Gastrocnemius medialis (tissue), 4 donors: ENCODE measurements at regions not wholly inside any gene's neighbourhood (a gene's known extent, or its start where the extent isn't known, plus 50 kb on each side); places are given as distances from the start of the nearest gene placed in this dataset.

Source experiments
- CTCF ChIP-seq, 5 experiments: fragments of 450-650 bp in 3 of 5; fragments of 200-600 bp in 2 of 5; sonication (generic) in 2 of 5; IDR thresholded peaks in 4 of 5; conservative IDR thresholded peaks in 1 of 5; 1 replicate in 4 of 5; 2 replicates in 1 of 5; pipeline ENCODE4 v1.5.1; 2016 to 2019; ENCODE audit warnings: antibody characterized with exemption in 5 of 5, mild to moderate bottlenecking in 3 of 5, moderate library complexity in 3 of 5
- POLR2A ChIP-seq, 2 donors: fragments of 450-650 bp; IDR thresholded peaks; one replicate each; pipeline ENCODE4 v1.6.1; 2017; ENCODE audit warnings: antibody characterized with exemption in 2 of 2, mild to moderate bottlenecking in 2 of 2, moderate library complexity in 2 of 2

- TF ChIP-seq POLR2A (IDR thresholded peaks at IDR 0.05): no peak
- TF ChIP-seq CTCF (IDR thresholded peaks at IDR 0.05 in 4 of 5, conservative IDR thresholded peaks at IDR 0.05 in 1 of 5): no peak
Measured at GRCh38 chr13:18965347-18965855, 216.2 kb downstream of the TUBA3C start.
